Epithelial cell of esophagus (primary cell): ENCODE measurements at regions not wholly inside any gene's neighbourhood (a gene's known extent, or its start where the extent isn't known, plus 50 kb on each side); places are given as distances from the start of the nearest gene placed in this dataset.

Experiments
- DNase-seq: peaks from one replicate; pipeline ENCODE4 v3.0.0; 2010; ENCODE audit warnings: low read depth
- H3K4me3 ChIP-seq: 2 replicates; pipeline ENCODE4 v1.5.1; 2011; ENCODE audit warnings: mild to moderate bottlenecking, low read length, control low read depth
- TF ChIP-seq, protein P1 (sequence below): IDR thresholded peaks from 2 replicates; pipeline ENCODE4 v1.5.1; 2011; ENCODE audit warnings: low read depth, mild to moderate bottlenecking, low read length, control low read depth, inconsistent platforms; ENCODE audit not compliant: insufficient read depth; ENCODE audit errors: missing control alignments

- H3K4me3 ChIP-seq = no peak overlapping the region
- DNase-seq = no peak
These were observed 229.7 kb upstream of the TBL1XR1 start for GRCh38 chr3:177426878-177427495.

GRCh38 chr3:177427540-177427939 is 230.3 kb upstream of the TBL1XR1 start:
- TF ChIP-seq, protein P1, sequence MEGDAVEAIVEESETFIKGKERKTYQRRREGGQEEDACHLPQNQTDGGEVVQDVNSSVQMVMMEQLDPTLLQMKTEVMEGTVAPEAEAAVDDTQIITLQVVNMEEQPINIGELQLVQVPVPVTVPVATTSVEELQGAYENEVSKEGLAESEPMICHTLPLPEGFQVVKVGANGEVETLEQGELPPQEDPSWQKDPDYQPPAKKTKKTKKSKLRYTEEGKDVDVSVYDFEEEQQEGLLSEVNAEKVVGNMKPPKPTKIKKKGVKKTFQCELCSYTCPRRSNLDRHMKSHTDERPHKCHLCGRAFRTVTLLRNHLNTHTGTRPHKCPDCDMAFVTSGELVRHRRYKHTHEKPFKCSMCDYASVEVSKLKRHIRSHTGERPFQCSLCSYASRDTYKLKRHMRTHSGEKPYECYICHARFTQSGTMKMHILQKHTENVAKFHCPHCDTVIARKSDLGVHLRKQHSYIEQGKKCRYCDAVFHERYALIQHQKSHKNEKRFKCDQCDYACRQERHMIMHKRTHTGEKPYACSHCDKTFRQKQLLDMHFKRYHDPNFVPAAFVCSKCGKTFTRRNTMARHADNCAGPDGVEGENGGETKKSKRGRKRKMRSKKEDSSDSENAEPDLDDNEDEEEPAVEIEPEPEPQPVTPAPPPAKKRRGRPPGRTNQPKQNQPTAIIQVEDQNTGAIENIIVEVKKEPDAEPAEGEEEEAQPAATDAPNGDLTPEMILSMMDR = no peak
- DNase-seq = peak; percentile 36
- no peak overlapping the region for H3K4me3 ChIP-seq

More at GRCh38 chr3:177426878-177427495, 229.7 kb upstream of the TBL1XR1 start:
- TF ChIP-seq, protein P1 = no peak

- TF ChIP-seq, protein P1 = no peak
- no peak for DNase-seq
- no peak overlapping the region for H3K4me3 ChIP-seq
These were observed 231.8 kb upstream of the TBL1XR1 start for GRCh38 chr3:177429079-177429478.

DNA sequence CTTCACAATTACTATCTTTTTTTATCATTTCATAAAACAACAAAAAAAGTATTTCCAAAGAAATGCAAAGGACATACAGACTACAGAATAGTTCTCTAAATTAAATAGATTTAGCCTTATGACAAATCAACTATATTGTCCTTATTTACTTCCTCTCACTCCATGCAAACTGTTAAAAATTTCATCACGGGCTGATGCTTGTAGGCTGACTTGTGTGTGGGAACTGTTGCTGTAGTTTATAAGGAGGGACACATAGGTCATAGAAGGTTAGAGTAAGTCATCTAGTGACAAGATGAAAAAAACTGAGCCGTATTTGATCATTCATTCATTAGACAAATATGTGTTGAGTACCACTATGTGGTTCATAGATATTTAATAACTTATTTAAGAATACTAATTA is 232.5 kb upstream of the TBL1XR1 start:
- H3K4me3 ChIP-seq = no peak overlapping the region
- TF ChIP-seq, protein P1 = no peak
- no peak for DNase-seq

- H3K4me3 ChIP-seq = no peak overlapping the region
- DNase-seq = no peak
These were observed 233.4 kb upstream of the TBL1XR1 start for GRCh38 chr3:177430653-177431052.

GRCh38 chr3:177431525-177432176 is 234.4 kb upstream of the TBL1XR1 start:
- TF ChIP-seq, protein P1 = no peak
- DNase-seq = no peak
- H3K4me3 ChIP-seq = no peak overlapping the region

More at GRCh38 chr3:177430653-177431052, 233.4 kb upstream of the TBL1XR1 start:
- TF ChIP-seq, protein P1 = no peak
